HG03432 (cell line): ENCODE measurements at regions not wholly inside any gene's neighbourhood (a gene's known extent, or its start where the extent isn't known, plus 50 kb on each side); places are given as distances from the start of the nearest gene placed in this dataset.

Experiments used
- ATAC-seq: cut with Tn5 transposase; IDR thresholded peaks from one replicate; pipeline ENCODE4 v1.9.1; 2021; ENCODE audit warnings: mild to moderate bottlenecking, moderate library complexity; ENCODE audit not compliant: unreplicated experiment

GRCh38 chr14:56494167-56494566 is 85.4 kb upstream of the TMEM260 start:
- no peak for ATAC-seq

GRCh38 chr14:56498112-56498511 is 81.5 kb upstream of the TMEM260 start:
- ATAC-seq: no peak

- ATAC-seq: no peak
These were observed 77.6 kb upstream of the TMEM260 start for GRCh38 chr14:56501909-56502530.

- no peak for ATAC-seq
These were observed 74.2 kb upstream of the TMEM260 start for GRCh38 chr14:56505361-56505760.

GRCh38 chr14:56512521-56512920 is 67.1 kb upstream of the TMEM260 start:
- no peak for ATAC-seq

- no peak for ATAC-seq
These were observed 64.8 kb upstream of the TMEM260 start for GRCh38 chr14:56514663-56515371.

- no peak for ATAC-seq
These were observed 63.9 kb upstream of the TMEM260 start for GRCh38 chr14:56515739-56516138.

- no peak for ATAC-seq
These were observed 57.2 kb upstream of the TMEM260 start for GRCh38 chr14:56522403-56522802.

GRCh38 chr14:56524971-56525677 is 54.5 kb upstream of the TMEM260 start:
- ATAC-seq: no peak

GRCh38 chr14:56528927-56529326 is 50.7 kb upstream of the TMEM260 start:
- ATAC-seq: no peak
